Retinal pigment epithelial cell (primary cell): ENCODE measurements at regions not wholly inside any gene's neighbourhood (a gene's known extent, or its start where the extent isn't known, plus 50 kb on each side); places are given as distances from the start of the nearest gene placed in this dataset.

Source experiments
- DNase-seq: peaks from one replicate; pipeline ENCODE4 v3.0.0-alpha.2; 2010; ENCODE audit warnings: low read depth
- H3K4me3 ChIP-seq: 2 replicates; pipeline ENCODE4 v1.5.1; 2011; ENCODE audit warnings: mild to moderate bottlenecking, low read length, control low read depth, moderate library complexity
- CTCF ChIP-seq: conservative IDR thresholded peaks from 2 replicates; pipeline ENCODE4 v1.5.1; 2011; ENCODE audit warnings: low read depth, low read length, control low read depth, inconsistent platforms

- TF ChIP-seq CTCF = no peak
- no peak overlapping the region for H3K4me3 ChIP-seq
- DNase-seq = no peak
Measured at GRCh38 chr10:78354101-78354500, 320.4 kb downstream of the RPS24 start.

GRCh38 chr10:78356291-78356900 lies 322.7 kb downstream of the RPS24 start:
- no peak for DNase-seq
- H3K4me3 ChIP-seq = no peak overlapping the region
- TF ChIP-seq CTCF = no peak

- no peak overlapping the region for H3K4me3 ChIP-seq
- TF ChIP-seq CTCF = no peak
- no peak for DNase-seq
Measured at GRCh38 chr10:78357141-78358063, 323.7 kb downstream of the RPS24 start.

- no peak for TF ChIP-seq CTCF
- H3K4me3 ChIP-seq = no peak overlapping the region
- no peak for DNase-seq
Measured at GRCh38 chr10:78358351-78358750, 324.7 kb downstream of the RPS24 start.

- no peak for DNase-seq
- no peak for TF ChIP-seq CTCF
- no peak overlapping the region for H3K4me3 ChIP-seq
Measured at GRCh38 chr10:78358982-78359381, 325.3 kb downstream of the RPS24 start.

GRCh38 chr10:78359640-78360091 lies 326.0 kb downstream of the RPS24 start:
- no peak for DNase-seq
- no peak for TF ChIP-seq CTCF
- no peak overlapping the region for H3K4me3 ChIP-seq
